NCI-H1092 (cell line): ENCODE measurements at regions not wholly inside any gene's neighbourhood (a gene's known extent, or its start where the extent isn't known, plus 50 kb on each side); places are given as distances from the start of the nearest gene placed in this dataset.

Experiments
- DNase-seq: peaks from one replicate; lab custom pipeline; 2025; lab: John Stamatoyannopoulos, UW

DNA sequence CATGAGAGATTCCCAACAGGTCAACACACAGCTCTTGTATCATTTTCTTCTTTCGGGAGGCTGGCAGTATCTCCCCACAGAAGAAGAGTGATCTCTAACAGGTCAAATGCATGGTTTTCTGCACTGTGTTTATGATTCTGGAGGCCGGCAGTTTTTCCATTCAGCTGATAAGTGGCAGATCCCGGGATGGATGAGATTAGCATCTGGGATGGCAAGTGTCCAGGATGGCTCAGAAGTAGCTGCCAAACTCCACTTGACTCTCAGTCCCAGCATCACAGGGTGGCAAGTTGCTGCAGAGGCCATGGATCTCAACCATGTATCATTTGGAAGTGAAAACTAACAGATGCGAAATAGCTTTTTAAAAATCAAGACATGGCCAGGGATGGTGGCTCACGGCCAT lies 97.8 kb upstream of the SLC44A1 start:
- DNase-seq = no peak

DNA sequence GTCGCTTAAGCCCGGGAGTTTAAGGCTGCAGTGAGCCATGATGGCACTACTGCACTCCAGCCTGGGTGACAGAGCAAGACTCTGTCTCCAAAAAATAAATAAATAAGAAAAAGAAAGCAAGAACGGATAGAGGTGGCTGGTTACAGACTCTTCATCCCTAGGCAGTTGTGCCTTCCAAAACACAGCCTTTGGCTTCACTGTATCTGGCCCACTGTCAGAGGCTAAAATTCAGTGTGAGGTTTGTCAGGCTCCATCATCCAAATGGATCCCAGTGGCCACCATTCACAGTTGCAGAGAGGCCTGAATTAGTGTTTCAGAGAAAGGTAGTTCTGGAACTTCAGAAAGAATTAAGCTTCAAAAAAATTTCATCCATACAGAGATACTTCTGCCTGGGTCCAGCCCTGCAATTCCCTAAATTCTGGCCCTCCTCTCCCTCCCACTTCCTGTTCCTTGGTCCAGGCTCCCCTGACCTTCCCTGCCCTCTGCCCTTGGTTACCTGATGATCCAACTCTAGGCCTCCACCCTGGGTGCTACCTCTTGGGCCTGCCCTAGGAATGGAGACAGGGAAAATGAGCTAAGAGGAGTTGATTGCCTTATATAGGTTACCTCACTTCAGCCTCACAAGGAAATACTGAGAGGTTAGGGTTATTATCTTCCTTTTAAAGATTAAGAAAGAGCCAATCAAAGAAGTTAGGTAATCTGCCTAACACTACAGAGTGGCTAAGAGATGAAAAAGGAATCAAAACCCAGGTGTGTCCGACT lies 97.2 kb upstream of the SLC44A1 start:
- no peak for DNase-seq

DNA sequence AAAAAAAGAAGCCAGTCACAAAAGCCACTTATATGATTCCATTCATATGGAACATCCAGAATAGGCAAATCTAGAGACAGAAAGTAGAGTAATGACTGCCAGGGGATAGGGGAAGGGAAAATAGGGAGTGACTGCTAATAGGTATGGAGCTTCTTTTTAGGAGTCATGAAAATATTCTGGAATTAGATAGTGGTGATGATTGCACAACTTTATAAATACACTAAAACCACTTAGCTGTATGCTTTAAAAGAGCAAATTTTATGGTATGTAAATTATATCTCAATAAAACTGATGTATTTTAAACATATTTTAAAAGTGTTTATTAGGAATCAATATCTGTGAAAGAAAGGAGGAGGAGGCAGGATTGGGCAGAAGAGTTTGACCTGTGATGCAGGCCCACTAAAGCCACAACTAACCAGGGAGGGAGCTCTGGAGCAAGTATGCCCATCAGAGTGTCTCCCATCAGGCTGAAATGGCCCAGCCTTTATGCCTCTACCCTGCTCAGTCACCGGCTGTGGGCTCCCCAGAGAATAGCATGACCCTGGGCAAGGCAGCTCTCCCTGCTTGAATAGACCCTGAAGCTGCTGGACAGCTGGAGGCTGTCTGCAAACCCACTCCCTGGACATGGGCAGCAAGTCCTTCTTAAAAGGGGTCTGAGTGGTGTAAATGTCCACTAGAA lies 96.0 kb upstream of the SLC44A1 start:
- DNase-seq = no peak

DNA sequence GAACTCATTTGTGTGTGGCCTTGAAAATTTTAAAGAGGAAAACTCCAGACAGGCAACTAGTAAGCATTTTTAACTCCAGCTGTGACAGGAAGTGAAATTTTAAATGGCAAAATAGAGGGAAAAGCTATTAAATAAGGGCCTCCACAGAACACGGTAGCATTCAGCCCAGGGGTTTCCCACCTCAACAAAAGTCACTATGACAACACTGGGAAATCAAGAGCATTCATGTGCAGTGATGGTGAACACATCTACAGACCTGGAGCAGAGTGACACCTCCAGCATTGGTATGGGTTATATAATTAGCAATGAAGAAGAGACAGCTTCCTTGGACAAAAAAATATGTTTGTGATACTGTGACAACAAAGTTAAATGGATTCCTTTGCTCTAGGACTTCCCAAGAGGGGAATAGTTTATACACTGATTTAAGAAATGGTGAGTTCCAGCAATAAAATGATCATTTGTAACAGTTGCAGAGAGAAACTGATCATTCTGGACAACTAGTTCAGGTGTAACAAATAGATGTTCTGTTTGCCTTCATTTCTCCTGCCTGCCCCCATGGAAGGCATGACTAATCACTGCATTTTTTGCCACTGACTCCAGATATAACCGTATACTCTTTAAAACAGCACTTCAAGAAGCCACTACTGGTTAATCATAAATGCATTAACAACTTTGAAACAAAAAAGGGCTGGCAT lies 93.3 kb upstream of the SLC44A1 start:
- no peak for DNase-seq

DNA sequence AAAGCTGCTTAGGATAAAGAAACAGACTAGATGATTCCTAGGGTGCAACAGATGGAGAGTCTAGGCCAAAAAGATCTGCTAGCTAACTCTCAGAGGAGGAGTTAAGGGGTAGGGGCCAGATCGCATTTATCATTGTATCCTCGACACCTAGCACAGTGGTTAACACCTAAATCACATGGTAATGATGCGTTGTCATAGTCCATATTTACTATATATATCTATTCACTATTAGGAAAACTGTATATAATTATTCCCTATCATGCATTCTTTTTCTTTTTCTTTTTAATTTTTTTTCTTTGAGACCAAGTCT lies 92.8 kb upstream of the SLC44A1 start:
- DNase-seq = no peak

DNA sequence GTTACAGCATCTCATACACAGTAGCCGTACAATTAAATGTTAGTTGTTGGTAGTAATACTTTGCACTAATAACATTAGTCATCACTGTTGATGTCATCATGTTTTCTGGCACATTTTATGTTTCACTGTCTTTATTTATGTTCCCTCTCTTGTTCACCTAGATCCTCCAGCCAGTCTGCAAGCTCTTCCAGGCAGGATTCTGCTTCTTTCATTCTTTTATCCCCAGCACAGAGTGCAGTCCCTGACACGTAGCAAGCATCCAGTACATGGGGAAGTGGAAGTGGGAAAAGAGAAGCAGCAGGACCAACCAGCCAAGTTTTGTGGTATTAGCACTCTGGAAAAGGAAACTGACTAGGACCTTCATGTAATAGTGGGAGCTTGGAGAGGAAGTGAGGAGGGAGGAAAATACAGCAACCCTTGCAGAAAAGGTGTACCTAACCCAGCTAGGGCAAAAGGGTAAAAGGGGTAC lies 89.7 kb upstream of the SLC44A1 start:
- DNase-seq = no peak

DNA sequence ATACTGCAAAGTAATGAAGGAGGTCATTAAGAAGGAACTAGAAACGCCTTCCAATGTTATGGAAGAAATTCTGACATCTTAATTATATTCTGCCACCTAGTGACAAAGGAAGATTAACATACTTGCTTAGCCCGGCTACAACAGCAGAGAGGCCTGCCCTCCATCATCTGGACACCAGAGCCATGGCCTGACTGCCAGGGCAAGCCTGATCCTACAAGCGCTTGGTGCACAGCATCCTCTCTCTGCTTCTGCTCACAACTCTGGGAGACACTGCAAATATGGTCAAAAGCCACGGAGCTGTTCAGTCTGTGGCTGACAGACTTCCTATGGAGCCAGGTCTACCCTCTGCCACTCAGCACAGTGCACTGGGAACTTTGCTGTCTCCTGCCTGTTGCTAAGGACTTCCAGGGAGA lies 87.3 kb upstream of the SLC44A1 start:
- DNase-seq = peak; percentile 35

DNA sequence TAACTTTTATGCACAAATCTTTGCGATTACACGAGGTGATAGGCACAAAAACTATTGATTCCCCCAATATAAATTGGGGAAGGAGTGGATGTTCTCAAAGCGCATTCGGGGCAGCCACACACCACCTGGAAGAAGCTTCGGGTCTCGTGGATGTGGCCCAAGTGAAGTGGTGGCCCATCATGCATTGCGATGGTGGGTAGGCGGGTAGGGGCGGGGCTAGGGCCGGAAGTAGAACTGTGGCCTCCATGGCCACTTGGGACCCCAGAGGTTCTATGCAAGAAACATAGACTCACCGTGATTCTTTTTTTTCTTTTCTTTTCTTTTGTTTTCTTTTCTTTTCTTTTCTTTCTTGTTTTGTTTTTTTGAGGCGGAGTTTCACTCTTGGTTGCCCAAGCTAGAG lies 86.4 kb upstream of the SLC44A1 start:
- no peak for DNase-seq

DNA sequence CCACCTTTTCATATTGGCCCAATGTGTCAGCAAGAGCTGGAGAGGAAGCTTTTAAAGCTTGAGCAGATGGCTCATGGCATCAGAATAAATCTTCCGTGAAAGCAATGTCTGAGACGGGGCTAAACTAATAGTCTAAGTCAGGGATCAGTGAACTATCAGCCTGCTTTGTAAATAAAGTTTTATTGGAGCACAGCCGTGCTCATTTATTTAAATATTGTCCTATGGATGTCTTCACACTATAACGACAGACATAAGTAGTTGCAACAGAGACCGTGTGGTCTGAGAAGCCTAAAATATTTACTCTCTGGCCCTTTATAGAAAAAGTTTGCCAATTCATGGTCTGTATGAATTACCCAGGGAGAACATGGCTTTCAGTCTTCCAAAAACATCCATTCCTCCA lies 85.6 kb upstream of the SLC44A1 start:
- no peak for DNase-seq

DNA sequence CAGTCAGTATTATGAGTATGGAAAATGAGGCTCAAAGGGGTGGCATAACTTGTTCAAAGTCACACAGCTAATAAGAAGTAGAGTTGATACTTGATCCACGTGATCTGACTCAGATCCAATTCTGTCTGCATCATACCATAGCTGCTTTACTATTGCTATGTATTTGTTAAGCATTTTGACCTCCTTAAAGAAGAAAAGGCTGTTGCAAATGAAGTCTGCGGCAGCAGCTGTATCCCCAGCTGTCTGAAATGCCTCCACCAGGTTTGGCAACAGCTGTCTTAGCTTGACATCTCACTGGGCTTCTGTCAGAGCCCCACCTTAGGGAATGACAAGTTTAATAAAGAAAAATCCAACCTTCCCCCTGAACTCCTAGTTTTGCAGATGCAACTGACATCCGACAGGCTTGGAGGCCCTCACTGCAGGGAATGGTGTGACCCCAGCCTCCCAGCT lies 75.6 kb upstream of the SLC44A1 start:
- no peak for DNase-seq

DNA sequence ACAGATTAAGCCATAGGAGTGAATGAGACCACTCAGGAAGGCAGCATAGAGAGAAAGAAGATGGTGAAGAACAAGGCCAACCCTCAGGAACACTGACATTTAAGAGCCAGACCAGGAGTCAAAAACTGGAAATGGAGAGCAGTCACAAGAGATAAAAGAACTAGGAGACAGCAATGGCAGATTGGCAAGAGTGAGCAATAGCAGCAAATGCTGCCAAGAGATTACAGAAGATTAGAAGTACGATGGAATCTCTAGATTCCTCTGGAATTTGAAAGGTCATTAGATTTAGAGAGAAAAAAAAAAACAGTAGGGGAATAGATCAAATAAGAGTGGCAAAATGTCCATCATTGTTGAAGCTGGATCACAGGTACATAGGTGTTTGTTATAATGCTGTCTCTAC lies 73.4 kb upstream of the SLC44A1 start:
- no peak for DNase-seq

DNA sequence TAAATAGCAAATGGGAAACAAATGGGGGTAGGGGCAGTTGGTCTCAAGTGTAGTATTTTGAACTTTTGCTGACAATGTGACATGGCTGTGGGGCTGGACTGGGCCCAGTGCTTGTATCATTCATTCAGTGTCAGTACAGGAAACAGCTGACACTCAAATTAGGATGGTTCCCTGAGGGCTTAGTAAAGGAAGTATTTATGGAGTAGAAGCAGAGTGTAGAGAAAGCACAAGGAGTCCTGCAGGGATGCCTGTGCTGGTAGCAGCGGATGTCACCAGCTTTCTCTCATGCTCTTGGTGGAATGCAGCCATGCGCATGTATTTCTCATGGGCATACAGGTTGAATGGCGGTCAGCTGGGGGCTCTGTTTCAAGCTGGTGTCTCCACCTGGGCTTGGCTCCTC lies 72.9 kb upstream of the SLC44A1 start:
- DNase-seq = no peak

DNA sequence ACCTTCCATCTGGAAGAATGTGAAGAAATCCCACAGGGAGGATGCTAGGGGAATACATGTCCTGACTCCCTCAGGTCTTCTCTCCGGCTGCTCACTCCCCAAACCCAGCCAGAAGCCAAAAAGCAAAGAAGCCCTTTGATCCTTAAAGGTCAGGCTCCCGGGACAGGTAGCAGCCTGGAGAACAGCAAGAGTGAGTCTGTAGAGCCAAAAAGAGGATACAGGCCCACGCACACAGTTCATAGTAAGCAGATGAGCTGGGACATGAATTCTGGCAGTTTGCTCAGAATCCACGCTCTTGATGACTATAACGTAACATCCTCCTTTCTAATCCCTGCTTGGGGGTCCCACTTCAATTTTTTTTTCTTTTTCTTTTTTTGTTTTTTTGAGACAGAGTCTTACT lies 72.0 kb upstream of the SLC44A1 start:
- no peak for DNase-seq

DNA sequence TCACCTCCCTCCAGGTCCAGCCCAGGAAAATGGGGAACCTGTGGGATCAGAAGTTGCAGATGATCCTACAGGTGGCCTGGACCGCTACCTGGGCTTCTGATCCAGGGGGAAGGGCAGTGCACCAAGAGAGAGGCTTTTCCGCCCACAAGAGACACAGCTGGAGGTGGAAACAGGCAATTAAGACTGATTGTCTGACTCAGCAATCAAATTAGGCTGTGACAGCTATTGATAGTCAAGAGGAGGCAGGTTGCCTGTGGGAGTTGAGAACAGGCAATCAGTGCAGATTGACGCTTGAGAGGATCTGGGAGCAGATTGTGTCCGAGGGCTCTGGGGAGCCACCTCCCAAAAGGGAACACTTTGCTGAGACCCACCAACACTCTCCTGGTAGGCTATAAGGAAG lies 71.1 kb upstream of the SLC44A1 start:
- no peak for DNase-seq

DNA sequence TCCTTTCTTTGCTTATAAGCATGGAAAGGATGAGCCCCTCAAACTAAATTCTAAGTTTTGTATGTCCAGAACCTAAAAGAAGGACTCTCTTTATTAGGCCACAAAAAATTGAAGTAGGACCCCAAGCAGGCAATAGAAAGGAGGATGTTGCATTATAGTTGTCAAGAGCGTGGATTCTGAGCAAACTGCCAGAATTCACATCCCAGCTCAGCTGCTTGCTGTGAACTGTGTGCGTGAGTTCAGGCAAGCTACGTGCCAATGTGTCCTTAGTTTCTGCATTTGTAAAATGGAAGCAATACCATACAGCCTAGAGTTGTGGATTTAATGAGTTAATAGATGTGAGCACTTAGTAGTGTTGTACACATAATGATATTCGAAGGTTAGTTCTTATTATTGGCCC lies 70.6 kb upstream of the SLC44A1 start:
- DNase-seq = no peak

DNA sequence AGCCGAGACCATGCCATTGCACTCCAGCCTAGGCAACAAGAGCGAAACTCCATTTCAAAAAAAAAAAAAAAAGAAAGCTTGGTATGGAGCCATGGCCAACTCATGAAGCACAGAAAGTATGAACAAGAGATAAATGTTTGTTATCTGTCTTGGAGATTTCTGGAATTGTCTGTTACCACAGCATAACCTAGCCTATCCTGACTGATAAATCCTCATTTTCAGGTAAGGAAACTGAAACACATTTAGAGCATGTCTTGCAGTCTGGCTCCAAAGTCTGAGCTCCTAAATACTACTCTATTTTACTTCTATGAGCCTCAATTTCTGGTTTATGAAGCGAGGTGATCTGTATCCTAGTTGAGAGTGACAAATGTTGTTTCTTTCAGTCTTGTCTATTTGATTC lies 68.3 kb upstream of the SLC44A1 start:
- no peak for DNase-seq

DNA sequence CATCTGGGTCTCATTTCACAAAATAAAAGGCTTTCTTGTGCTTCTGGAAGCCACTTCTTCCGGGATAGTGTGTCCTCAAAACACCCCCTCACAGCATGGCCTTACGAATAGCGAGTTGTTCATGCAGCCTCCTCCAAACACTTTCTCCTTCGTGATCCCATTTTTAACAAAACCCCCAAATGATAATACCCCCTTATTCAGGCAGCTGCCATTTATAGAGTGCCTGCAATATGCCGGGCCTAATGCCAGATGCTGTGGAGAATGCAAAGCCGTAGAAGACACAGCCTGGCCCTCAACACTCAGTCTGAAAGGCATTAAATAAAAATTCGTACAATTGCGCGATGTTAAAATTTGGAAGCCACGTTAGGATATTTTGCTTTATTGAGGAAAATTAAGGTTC lies 66.4 kb upstream of the SLC44A1 start:
- DNase-seq = no peak

DNA sequence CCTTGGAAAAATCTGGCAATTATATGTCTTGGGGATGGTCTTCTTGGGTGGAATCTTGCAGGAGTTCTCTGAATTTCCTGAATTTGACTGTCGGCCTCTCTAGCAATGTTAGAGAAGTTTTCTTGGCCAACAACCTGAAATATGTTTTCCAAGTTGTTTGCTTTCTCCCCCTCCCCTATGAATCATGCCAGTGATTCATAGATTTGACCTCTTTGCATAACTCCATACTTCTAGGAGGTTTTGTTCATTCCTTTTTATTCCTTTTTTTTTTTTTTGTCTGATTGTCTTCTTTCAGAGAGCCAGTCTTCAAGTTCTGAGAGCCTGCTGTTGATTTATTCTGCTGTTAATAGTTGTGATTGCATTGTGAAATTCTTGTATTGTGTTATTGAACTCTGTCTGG lies 56.7 kb upstream of the SLC44A1 start:
- DNase-seq = no peak

DNA sequence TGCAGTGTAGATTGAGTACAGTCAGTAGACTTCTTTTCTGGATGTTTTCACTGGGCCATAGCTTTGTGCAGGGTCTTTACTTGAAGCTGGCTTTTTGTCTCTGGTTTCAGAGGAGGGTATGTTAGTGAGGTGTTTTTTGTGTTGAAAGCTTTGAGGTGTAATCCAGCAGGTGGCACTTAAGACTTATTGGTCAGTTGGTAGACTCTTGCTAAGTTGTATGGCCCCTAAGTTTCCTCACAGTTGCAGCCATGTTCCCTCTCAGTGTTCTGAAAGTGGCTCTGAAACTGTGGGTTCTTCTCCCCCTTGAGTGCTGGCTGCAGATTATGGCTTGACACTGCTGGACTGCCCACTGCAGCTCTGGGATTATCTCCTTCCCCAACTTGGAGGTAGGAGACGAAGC lies 55.7 kb upstream of the SLC44A1 start:
- DNase-seq = no peak

DNA sequence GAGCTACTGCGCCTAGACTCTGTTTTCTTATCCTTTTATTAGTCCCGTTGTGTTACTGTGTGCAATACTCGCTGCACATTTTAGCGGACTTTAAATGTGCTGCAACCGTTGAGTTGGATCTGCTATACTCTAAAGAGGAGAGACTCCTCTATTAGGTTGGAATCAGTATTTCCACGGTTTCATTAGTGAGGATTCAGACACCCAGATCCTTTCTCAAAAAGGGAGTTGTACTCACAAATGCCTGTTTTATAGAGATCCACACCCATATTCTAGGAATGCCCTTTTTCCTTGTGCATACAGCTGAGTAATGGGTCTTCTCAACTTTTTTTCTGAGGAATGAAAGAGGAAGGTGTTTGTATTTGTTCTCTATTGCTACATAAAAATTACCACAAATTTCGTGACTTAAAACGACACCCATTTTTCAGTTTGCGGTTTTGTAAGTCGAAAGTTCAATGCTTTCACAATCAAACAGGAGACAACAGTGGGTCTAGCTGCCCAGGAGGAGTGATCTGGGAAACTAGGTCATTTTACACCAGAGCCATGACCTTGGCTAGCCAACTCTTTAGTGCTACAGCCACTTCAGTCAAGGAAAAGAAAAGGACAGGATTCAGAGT lies 52.8 kb upstream of the SLC44A1 start:
- no peak for DNase-seq

DNA sequence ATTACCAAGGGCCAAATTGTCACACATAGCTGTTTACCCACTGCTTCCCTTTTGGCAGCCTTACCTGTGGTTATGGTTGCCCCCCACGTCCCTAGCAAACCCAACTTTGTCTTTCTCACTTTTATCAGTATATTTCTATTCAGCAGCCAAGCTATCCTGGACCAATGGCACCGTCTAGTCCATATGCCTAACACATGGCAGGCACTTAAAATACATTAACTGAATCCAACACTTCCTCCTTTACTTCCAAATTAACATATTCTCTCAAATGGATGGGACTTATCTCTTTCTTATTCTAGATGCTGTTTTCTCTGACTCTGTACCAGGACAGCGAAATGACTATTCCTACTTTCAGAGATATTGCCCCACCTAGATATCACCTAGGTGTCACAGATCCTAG lies 50.9 kb upstream of the SLC44A1 start:
- DNase-seq = no peak

DNA sequence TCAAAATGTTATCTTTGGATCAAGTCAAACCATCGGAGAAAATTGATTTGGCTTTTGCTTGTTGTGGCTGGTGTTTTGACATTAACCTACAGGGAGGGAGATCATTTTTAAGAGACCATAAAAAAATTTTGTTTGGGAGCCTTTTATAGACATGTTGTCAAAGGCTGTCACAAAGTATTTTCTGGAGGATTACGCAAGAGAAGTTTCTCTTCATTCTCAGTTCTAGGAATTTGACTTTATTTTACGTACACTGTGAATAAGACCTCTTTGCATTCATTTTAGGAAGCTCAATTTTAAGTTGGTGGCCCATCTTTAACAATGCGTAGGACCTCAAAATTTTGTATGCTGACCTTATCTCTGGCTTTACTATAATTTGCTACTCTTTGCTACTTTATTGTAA lies 50.2 kb upstream of the SLC44A1 start:
- no peak for DNase-seq
